SIG-M5 treated with dmso at 0.1 percent for 504 hours (cell line): ENCODE measurements at regions not wholly inside any gene's neighbourhood (a gene's known extent, or its start where the extent isn't known, plus 50 kb on each side); places are given as distances from the start of the nearest gene placed in this dataset.

Experiments
- DNase-seq: peaks from one replicate; lab custom pipeline; 2025; ENCODE audit not compliant: unreplicated experiment; lab: John Stamatoyannopoulos, UW

GRCh38 chr5:174425271-174425963, 299.0 kb upstream of the MSX2 start:
- DNase-seq: no peak

- no peak for DNase-seq
These were observed 298.5 kb upstream of the MSX2 start for GRCh38 chr5:174425964-174426290.

GRCh38 chr5:174426388-174426787, 298.0 kb upstream of the MSX2 start:
- DNase-seq: no peak

GRCh38 chr5:174426851-174427250, 297.5 kb upstream of the MSX2 start:
- no peak for DNase-seq

- DNase-seq: no peak
These were observed 297.1 kb upstream of the MSX2 start for GRCh38 chr5:174427304-174427703.

- no peak for DNase-seq
These were observed 295.5 kb upstream of the MSX2 start for GRCh38 chr5:174428895-174429294.

GRCh38 chr5:174430940-174431339, 293.4 kb upstream of the MSX2 start:
- no peak for DNase-seq

- DNase-seq: no peak
These were observed 292.9 kb upstream of the MSX2 start for GRCh38 chr5:174431504-174431903.

GRCh38 chr5:174433098-174433497, 291.3 kb upstream of the MSX2 start:
- no peak for DNase-seq

GRCh38 chr5:174436750-174437149, 287.6 kb upstream of the MSX2 start:
- DNase-seq: no peak

GRCh38 chr5:174444479-174445188, 279.7 kb upstream of the MSX2 start:
- DNase-seq: no peak

GRCh38 chr5:174446446-174446845, 277.9 kb upstream of the MSX2 start:
- no peak for DNase-seq

- DNase-seq: no peak
These were observed 277.4 kb upstream of the MSX2 start for GRCh38 chr5:174446988-174447387.

GRCh38 chr5:174448041-174448440, 276.3 kb upstream of the MSX2 start:
- no peak for DNase-seq

GRCh38 chr5:174448662-174449061, 275.7 kb upstream of the MSX2 start:
- DNase-seq: no peak

- no peak for DNase-seq
These were observed 270.7 kb upstream of the MSX2 start for GRCh38 chr5:174453690-174454089.

- no peak for DNase-seq
These were observed 269.9 kb upstream of the MSX2 start for GRCh38 chr5:174454464-174454863.

- no peak for DNase-seq
These were observed 269.5 kb upstream of the MSX2 start for GRCh38 chr5:174454890-174455289.

GRCh38 chr5:174455301-174455700, 269.1 kb upstream of the MSX2 start:
- DNase-seq: no peak

- no peak for DNase-seq
These were observed 267.2 kb upstream of the MSX2 start for GRCh38 chr5:174457141-174457678.

- no peak for DNase-seq
These were observed 265.2 kb upstream of the MSX2 start for GRCh38 chr5:174459071-174459702.

- no peak for DNase-seq
These were observed 264.4 kb upstream of the MSX2 start for GRCh38 chr5:174459832-174460448.
